Liver (tissue), 8 donors: ENCODE measurements at regions not wholly inside any gene's neighbourhood (a gene's known extent, or its start where the extent isn't known, plus 50 kb on each side); places are given as distances from the start of the nearest gene placed in this dataset.

ENCODE experiments used
- DNase-seq: peaks from one replicate; pipeline ENCODE4 v3.0.0-alpha.2; 2017; ENCODE audit warnings: low spot score
- H3K27ac ChIP-seq, 2 donors: one replicate each; pipeline ENCODE4 v1.7.0; 2013; ENCODE audit warnings: inconsistent platforms in 2 of 2, low read length in 2 of 2, control low read depth in 1 of 2, low read depth in 1 of 2, mild to moderate bottlenecking in 1 of 2
- H3K27me3 ChIP-seq, 4 donors: one replicate each; pipeline versions ENCODE4 v1.6.1 to v1.7.0; 2013; ENCODE audit warnings: low read length in 3 of 4, inconsistent platforms in 1 of 4, mild to moderate bottlenecking in 1 of 4, moderate library complexity in 1 of 4; ENCODE audit not compliant: control insufficient read depth in 4 of 4, insufficient read depth in 4 of 4
- H3K36me3 ChIP-seq, 4 donors: one replicate each; pipeline versions ENCODE4 v1.6.1 to v1.7.0; 2013; ENCODE audit warnings: low read length in 3 of 4, mild to moderate bottlenecking in 3 of 4, low read depth in 1 of 4, moderate library complexity in 1 of 4; ENCODE audit not compliant: control insufficient read depth in 4 of 4, insufficient read depth in 3 of 4
- H3K4me1 ChIP-seq, 4 donors: one replicate each; pipeline versions ENCODE4 v1.6.1 to v1.7.0; 2013; ENCODE audit warnings: low read length in 3 of 4, mild to moderate bottlenecking in 3 of 4, moderate library complexity in 1 of 4; ENCODE audit not compliant: control insufficient read depth in 4 of 4, insufficient read depth in 4 of 4
- H3K4me3 ChIP-seq, 3 donors: one replicate each; pipeline versions ENCODE4 v1.6.1 to v1.7.0; 2013; ENCODE audit warnings: low read length in 3 of 3, control low read depth in 1 of 3, low read depth in 1 of 3, mild to moderate bottlenecking in 1 of 3
- H3K9ac ChIP-seq, 2 donors: one replicate each; pipeline ENCODE4 v1.7.0; 2013; ENCODE audit warnings: low read length in 2 of 2, mild to moderate bottlenecking in 2 of 2, moderate library complexity in 2 of 2, control low read depth in 1 of 2, low read depth in 1 of 2
- H3K9me3 ChIP-seq, 4 donors: one replicate each; pipeline versions ENCODE4 v1.6.1 to v1.7.0; 2013; ENCODE audit warnings: low read length in 3 of 4; ENCODE audit not compliant: control insufficient read depth in 4 of 4
- ATF3 ChIP-seq: IDR thresholded peaks from 2 replicates; pipeline ENCODE4 v1.6.1; 2016; ENCODE audit warnings: antibody characterized with exemption
- CTCF ChIP-seq: fragments of 150-350 bp; IDR thresholded peaks from 2 replicates; pipeline ENCODE4 v1.5.1; 2017; ENCODE audit warnings: improper control_type of control experiment, low read depth, low read length; ENCODE audit not compliant: missing input control
- FOXA2 ChIP-seq: IDR thresholded peaks from 2 replicates; pipeline ENCODE4 v1.6.1; 2016; ENCODE audit warnings: antibody characterized with exemption
- HNF4A ChIP-seq, 2 donors: conservative IDR thresholded peaks; 2 replicates each; pipeline ENCODE4 v1.6.1; 2016; ENCODE audit warnings: antibody characterized with exemption in 2 of 2, mild to moderate bottlenecking in 2 of 2
- HNF4G ChIP-seq: IDR thresholded peaks from 2 replicates; pipeline ENCODE4 v1.6.1; 2016; ENCODE audit warnings: antibody characterized with exemption
- JUND ChIP-seq, 2 donors: IDR thresholded peaks; 2 replicates each; pipeline ENCODE4 v1.6.1; 2016; ENCODE audit warnings: antibody characterized with exemption in 2 of 2
- MAX ChIP-seq: IDR thresholded peaks from 2 replicates; pipeline ENCODE4 v1.6.1; 2016; ENCODE audit warnings: antibody characterized with exemption
- NR2F2 ChIP-seq: IDR thresholded peaks from 2 replicates; pipeline ENCODE4 v1.6.1; 2016; ENCODE audit warnings: antibody characterized with exemption
- RAD21 ChIP-seq, 2 donors: IDR thresholded peaks; 2 replicates each; pipeline ENCODE4 v1.6.1; 2016; ENCODE audit warnings: antibody characterized with exemption in 2 of 2, mild to moderate bottlenecking in 2 of 2
- REST ChIP-seq: IDR thresholded peaks from 2 replicates; pipeline ENCODE4 v1.6.1; 2016; ENCODE audit warnings: antibody characterized with exemption, mild to moderate bottlenecking
- SP1 ChIP-seq: IDR thresholded peaks from 2 replicates; pipeline ENCODE4 v1.6.1; 2018; ENCODE audit warnings: antibody characterized with exemption, mild to moderate bottlenecking
- TAF1 ChIP-seq: conservative IDR thresholded peaks from 2 replicates; pipeline ENCODE4 v1.6.1; 2016; ENCODE audit warnings: antibody characterized with exemption, mild to moderate bottlenecking
- YY1 ChIP-seq: IDR thresholded peaks from 2 replicates; pipeline ENCODE4 v1.6.1; 2016; ENCODE audit warnings: antibody characterized with exemption, mild to moderate bottlenecking
- ZBTB33 ChIP-seq: IDR thresholded peaks from 2 replicates; pipeline ENCODE4 v1.6.1; 2016; ENCODE audit warnings: antibody characterized with exemption
- WGBS: extraction: QIAGEN DNeasy Blood & Tissue Kit; methylation state at CpG from one replicate; pipeline ENCODE4 v1.1.7; 2013; 5-methylcytosine and 5-hydroxymethylcytosine counted together
- donor health status: healthy.
- donor health status: healthy.
- donor health status: healthy.
- donor health status: healthy.
- donor health status: healthy.

GRCh38 chr2:136444323-136444722, 321.0 kb upstream of the THSD7B start (continued):
- no peak for TF ChIP-seq NR2F2
- no peak for TF ChIP-seq MAX
- TF ChIP-seq TAF1 = no peak

GRCh38 chr2:136443661-136444060, 321.7 kb upstream of the THSD7B start:
- no peak overlapping the region for H3K27ac ChIP-seq
- H3K27me3 ChIP-seq = no peaks in the 10 kb centered on the region
- H3K4me3 ChIP-seq = no peak overlapping the region
- TF ChIP-seq REST (no peak), JUND (IDR thresholded peaks at IDR 0.05) (no peak)
- WGBS = 69% methylated on average over 2 of the region's 2 CpGs
- no peak overlapping the region for H3K9ac ChIP-seq
- no peaks in the 10 kb centered on the region for H3K4me1 ChIP-seq
- H3K36me3 ChIP-seq = no peaks in the 10 kb centered on the region
- DNase-seq = no peak
- no peaks in the 10 kb centered on the region for H3K9me3 ChIP-seq

- H3K4me3 ChIP-seq = no peak overlapping the region
- no peaks in the 10 kb centered on the region for H3K4me1 ChIP-seq
- no peak overlapping the region for H3K9ac ChIP-seq
- no peak for TF ChIP-seq HNF4G
- TF ChIP-seq REST = no peak
- no peak for TF ChIP-seq FOXA2
- no peak for TF ChIP-seq TAF1
- no peak for TF ChIP-seq RAD21 (IDR thresholded peaks at IDR 0.05)
- TF ChIP-seq YY1 = no peak
- TF ChIP-seq HNF4A (conservative IDR thresholded peaks at IDR 0.05) = no peak
- TF ChIP-seq SP1 = no peak
- TF ChIP-seq CTCF = no peak
- TF ChIP-seq ZBTB33 = no peak
- TF ChIP-seq ATF3 = no peak
- no peaks in the 10 kb centered on the region for H3K9me3 ChIP-seq
- 73% methylated on average over 9 of the region's 9 CpGs for WGBS
- H3K27me3 ChIP-seq = no peaks in the 10 kb centered on the region
- H3K27ac ChIP-seq = no peak overlapping the region
- H3K36me3 ChIP-seq = no peaks in the 10 kb centered on the region
- DNase-seq = no peak
Measured at GRCh38 chr2:136441979-136442714, 323.2 kb upstream of the THSD7B start.
